Activated T-helper 1 cell treated with anti-CD3 and anti-CD28 coated beads, Interleukin-12 subunit alpha, Interleukin-12 subunit beta, Interleukin-2, Interleukin-4 antibody, amounts not matched to agents 30 ng/mL and 10 ng/mL and 1 ng/mL, durations not matched to agents 14 hours and 24 hours and 36 hours (primary cell): ENCODE measurements at regions not wholly inside any gene's neighbourhood (a gene's known extent, or its start where the extent isn't known, plus 50 kb on each side); places are given as distances from the start of the nearest gene placed in this dataset.
"Not testable (repeated sequence)": the region's sequence is repeated elsewhere in the genome, so short reads cannot be mapped to it uniquely, and the experiment has no call there.

Experiments
- DNase-seq: peaks from one replicate; pipeline ENCODE4 v3.0.0; 2021; ENCODE audit warnings: low spot score
- H3K27ac Mint-ChIP-seq: one replicate; pipeline ENCODE4 v1.8.0; 2021; ENCODE audit warnings: mild to moderate bottlenecking, mixed read lengths
- H3K27me3 Mint-ChIP-seq: one replicate; pipeline ENCODE4 v1.8.0; 2022; ENCODE audit warnings: mild to moderate bottlenecking, moderate library complexity, mixed read lengths; ENCODE audit not compliant: insufficient read depth
- H3K36me3 Mint-ChIP-seq: one replicate; pipeline ENCODE4 v1.8.0; 2021; ENCODE audit warnings: low read depth, mixed read lengths
- H3K4me1 Mint-ChIP-seq: one replicate; pipeline ENCODE4 v1.8.0; 2021; ENCODE audit warnings: low read depth, mixed read lengths
- H3K4me3 Mint-ChIP-seq: one replicate; pipeline ENCODE4 v1.8.0; 2021; ENCODE audit warnings: mild to moderate bottlenecking, moderate library complexity, mixed read lengths
- H3K9me3 Mint-ChIP-seq: one replicate; pipeline ENCODE4 v1.8.0; 2021; ENCODE audit warnings: mixed read lengths
- intact Hi-C: fragments of 100-400 bp; cut with micrococcal nuclease; formaldehyde crosslinking; loops from one replicate; pipeline ENCODE4 v1.15.1; 2024

GRCh38 chr4:81348086-81348777, 123.5 kb downstream of the RASGEF1B start:
- Mint-ChIP-seq H3K36me3 (no peaks in the 10 kb centered on the region), H3K4me3 (no peak overlapping the region), H3K9me3 (no peaks in the 10 kb centered on the region), H3K4me1 (no peaks in the 10 kb centered on the region), H3K27me3 (peaks cover 3% of the 10 kb centered on the region), H3K27ac (no peak overlapping the region)
- intact Hi-C loops: no loop called here
- DNase-seq: no peak

GRCh38 chr4:81346719-81347118, 125.0 kb downstream of the RASGEF1B start:
- DNase-seq: no peak
- H3K4me3 Mint-ChIP-seq: no peak overlapping the region
- H3K9me3 Mint-ChIP-seq: no peaks in the 10 kb centered on the region
- no peak overlapping the region for H3K27ac Mint-ChIP-seq
- intact Hi-C loops: no loop called here
- H3K4me1 Mint-ChIP-seq: no peaks in the 10 kb centered on the region
- peaks cover 5% of the 10 kb centered on the region for H3K27me3 Mint-ChIP-seq
- H3K36me3 Mint-ChIP-seq: no peaks in the 10 kb centered on the region

GRCh38 chr4:81343536-81343935, 128.2 kb downstream of the RASGEF1B start:
- Mint-ChIP-seq H3K27ac (no peak overlapping the region), H3K4me1 (no peaks in the 10 kb centered on the region), H3K27me3 (peaks cover 5% of the 10 kb centered on the region), H3K9me3 (no peaks in the 10 kb centered on the region), H3K4me3 (no peak overlapping the region), H3K36me3 (no peaks in the 10 kb centered on the region)
- intact Hi-C loops: no loop called here
- DNase-seq: no peak

GRCh38 chr4:81343046-81343445, 128.0 kb upstream of the PRKG2 start:
- intact Hi-C loops: no loop called here
- no peaks in the 10 kb centered on the region for H3K4me1 Mint-ChIP-seq
- no peaks in the 10 kb centered on the region for H3K9me3 Mint-ChIP-seq
- no peaks in the 10 kb centered on the region for H3K36me3 Mint-ChIP-seq
- no peak overlapping the region for H3K4me3 Mint-ChIP-seq
- DNase-seq: no peak
- no peak overlapping the region for H3K27ac Mint-ChIP-seq
- H3K27me3 Mint-ChIP-seq: peaks cover 5% of the 10 kb centered on the region

- H3K36me3 Mint-ChIP-seq: no peaks in the 10 kb centered on the region
- DNase-seq: no peak
- H3K27ac Mint-ChIP-seq: no peak overlapping the region
- H3K9me3 Mint-ChIP-seq: no peaks in the 10 kb centered on the region
- H3K4me1 Mint-ChIP-seq: no peaks in the 10 kb centered on the region
- H3K4me3 Mint-ChIP-seq: no peak overlapping the region
- intact Hi-C loops: no loop called here
- H3K27me3 Mint-ChIP-seq: peaks cover 3% of the 10 kb centered on the region
Measured at GRCh38 chr4:81337211-81337610, 122.2 kb upstream of the PRKG2 start.

GRCh38 chr4:81335122-81335912, 120.3 kb upstream of the PRKG2 start:
- DNase-seq: no peak
- intact Hi-C loops: no loop called here
- no peaks in the 10 kb centered on the region for H3K9me3 Mint-ChIP-seq
- no peak overlapping the region for H3K4me3 Mint-ChIP-seq
- H3K27me3 Mint-ChIP-seq: peaks cover 3% of the 10 kb centered on the region
- H3K4me1 Mint-ChIP-seq: no peaks in the 10 kb centered on the region
- H3K36me3 Mint-ChIP-seq: no peaks in the 10 kb centered on the region
- no peak overlapping the region for H3K27ac Mint-ChIP-seq

- Mint-ChIP-seq H3K27me3 (peaks cover 3% of the 10 kb centered on the region), H3K9me3 (no peaks in the 10 kb centered on the region), H3K27ac (no peak overlapping the region), H3K36me3 (no peaks in the 10 kb centered on the region), H3K4me3 (no peak overlapping the region), H3K4me1 (no peaks in the 10 kb centered on the region)
- intact Hi-C loops: no loop called here
- no peak for DNase-seq
Measured at GRCh38 chr4:81330018-81330417, 115.0 kb upstream of the PRKG2 start.

- H3K4me1 Mint-ChIP-seq: no peaks in the 10 kb centered on the region
- no peaks in the 10 kb centered on the region for H3K36me3 Mint-ChIP-seq
Measured at GRCh38 chr4:81326581-81326980, 111.6 kb upstream of the PRKG2 start.

GRCh38 chr4:81324594-81324993, 109.6 kb upstream of the PRKG2 start:
- intact Hi-C loops, H3K9me3 Mint-ChIP-seq, H3K4me3 Mint-ChIP-seq: not testable (repeated sequence)

More at GRCh38 chr4:81326581-81326980, 111.6 kb upstream of the PRKG2 start:
- H3K27ac Mint-ChIP-seq: no peak overlapping the region
- no peaks in the 10 kb centered on the region for H3K27me3 Mint-ChIP-seq
- H3K4me3 Mint-ChIP-seq: no peak overlapping the region
- no peaks in the 10 kb centered on the region for H3K9me3 Mint-ChIP-seq
- intact Hi-C loops: no loop called here
- no peak for DNase-seq

GRCh38 chr4:81319657-81320056, 104.6 kb upstream of the PRKG2 start:
- no peak for DNase-seq
- no peaks in the 10 kb centered on the region for H3K36me3 Mint-ChIP-seq
- no peak overlapping the region for H3K27ac Mint-ChIP-seq
- intact Hi-C loops: no loop called here
- H3K4me1 Mint-ChIP-seq: no peaks in the 10 kb centered on the region
- no peaks in the 10 kb centered on the region for H3K27me3 Mint-ChIP-seq
- no peak overlapping the region for H3K4me3 Mint-ChIP-seq
- H3K9me3 Mint-ChIP-seq: no peaks in the 10 kb centered on the region

More at GRCh38 chr4:81324594-81324993, 109.6 kb upstream of the PRKG2 start:
- H3K36me3 Mint-ChIP-seq, DNase-seq, H3K4me1 Mint-ChIP-seq, H3K27me3 Mint-ChIP-seq, H3K27ac Mint-ChIP-seq: not testable (repeated sequence)

- Mint-ChIP-seq H3K27me3 (no peaks in the 10 kb centered on the region), H3K27ac (no peak overlapping the region), H3K4me1 (no peaks in the 10 kb centered on the region), H3K4me3 (no peak overlapping the region), H3K36me3 (no peaks in the 10 kb centered on the region), H3K9me3 (no peaks in the 10 kb centered on the region)
- intact Hi-C loops: no loop called here
- DNase-seq: no peak
Measured at GRCh38 chr4:81314897-81315470, 100.0 kb upstream of the PRKG2 start.

GRCh38 chr4:81314196-81314896, 99.3 kb upstream of the PRKG2 start:
- Mint-ChIP-seq H3K9me3 (no peaks in the 10 kb centered on the region), H3K4me3 (no peak overlapping the region), H3K36me3 (no peaks in the 10 kb centered on the region), H3K27me3 (no peaks in the 10 kb centered on the region), H3K27ac (no peak overlapping the region), H3K4me1 (no peaks in the 10 kb centered on the region)
- no peak for DNase-seq
- intact Hi-C loops: no loop called here

- intact Hi-C loops: no loop called here
- H3K9me3 Mint-ChIP-seq: no peaks in the 10 kb centered on the region
- no peak for DNase-seq
- H3K4me3 Mint-ChIP-seq: no peak overlapping the region
- H3K27me3 Mint-ChIP-seq: peaks cover 2% of the 10 kb centered on the region
- H3K27ac Mint-ChIP-seq: no peak overlapping the region
- no peaks in the 10 kb centered on the region for H3K36me3 Mint-ChIP-seq
- no peaks in the 10 kb centered on the region for H3K4me1 Mint-ChIP-seq
Measured at GRCh38 chr4:81307991-81308390, 93.0 kb upstream of the PRKG2 start.
